K562 (cell line): ENCODE measurements at regions not wholly inside any gene's neighbourhood (a gene's known extent, or its start where the extent isn't known, plus 50 kb on each side); places are given as distances from the start of the nearest gene placed in this dataset. TPM values are rescaled to one million over a fixed set of nuclear protein-coding genes. Genes with fewer than 3 reads are reported as not detected.

ENCODE experiments used
- small RNA-seq: library from RNA; depleted of rRNA; stranded (forward); fragments of <200 nt; gene quantifications from one replicate; pipeline ENCODE3, GENCODE V24; 2014

Small RNA genes lying in the stretch of these regions (small RNA-seq; reads per million reads assigned to genes)
- gene AC023511.2 (not detected), gene RNA5SP356 (4.6 reads per million, percentile 92 among the genes with 10 or more reads in this experiment)
